NCI-H1436 treated with DMSO at 0.1 percent for 48 hours (cell line): ENCODE measurements at regions not wholly inside any gene's neighbourhood (a gene's known extent, or its start where the extent isn't known, plus 50 kb on each side); places are given as distances from the start of the nearest gene placed in this dataset.

Experiments used
- DNase-seq: peaks from one replicate; lab custom pipeline; 2025; lab: John Stamatoyannopoulos, UW

- DNase-seq: no peak
Measured at GRCh38 chr2:18787726-18788125, 198.4 kb upstream of the NT5C1B start.

- no peak for DNase-seq
Measured at GRCh38 chr2:18784245-18784644, 194.9 kb upstream of the NT5C1B start.

- no peak for DNase-seq
Measured at GRCh38 chr2:18781541-18782280, 192.3 kb upstream of the NT5C1B start.

GRCh38 chr2:18777250-18777812 lies 188.0 kb upstream of the NT5C1B start:
- no peak for DNase-seq

GRCh38 chr2:18771212-18771611 lies 181.8 kb upstream of the NT5C1B start:
- no peak for DNase-seq

- no peak for DNase-seq
Measured at GRCh38 chr2:18763338-18763737, 174.0 kb upstream of the NT5C1B start.

- DNase-seq: no peak
Measured at GRCh38 chr2:18762667-18763066, 173.3 kb upstream of the NT5C1B start.

- DNase-seq: no peak
Measured at GRCh38 chr2:18754286-18754685, 164.9 kb upstream of the NT5C1B start.

- no peak for DNase-seq
Measured at GRCh38 chr2:18753722-18754121, 164.4 kb upstream of the NT5C1B start.

- DNase-seq: no peak
Measured at GRCh38 chr2:18752667-18753422, 163.5 kb upstream of the NT5C1B start.

- DNase-seq: no peak
Measured at GRCh38 chr2:18752022-18752493, 162.7 kb upstream of the NT5C1B start.

- no peak for DNase-seq
Measured at GRCh38 chr2:18750672-18751554, 161.5 kb upstream of the NT5C1B start.

GRCh38 chr2:18749912-18750526 lies 160.7 kb upstream of the NT5C1B start:
- DNase-seq: no peak

- DNase-seq: no peak
Measured at GRCh38 chr2:18745431-18746272, 156.3 kb upstream of the NT5C1B start.

GRCh38 chr2:18741895-18742732 lies 152.7 kb upstream of the NT5C1B start:
- DNase-seq: no peak

GRCh38 chr2:18741191-18741590 lies 151.8 kb upstream of the NT5C1B start:
- DNase-seq: no peak

GRCh38 chr2:18740474-18740881 lies 151.1 kb upstream of the NT5C1B start:
- no peak for DNase-seq

GRCh38 chr2:18731666-18732065 lies 142.3 kb upstream of the NT5C1B start:
- no peak for DNase-seq

- DNase-seq: no peak
Measured at GRCh38 chr2:18724371-18725145, 135.2 kb upstream of the NT5C1B start.
